ENCODE measurements at regions not wholly inside any gene's neighbourhood (a gene's known extent, or its start where the extent isn't known, plus 50 kb on each side); places are given as distances from the start of the nearest gene placed in this dataset.

DNA sequence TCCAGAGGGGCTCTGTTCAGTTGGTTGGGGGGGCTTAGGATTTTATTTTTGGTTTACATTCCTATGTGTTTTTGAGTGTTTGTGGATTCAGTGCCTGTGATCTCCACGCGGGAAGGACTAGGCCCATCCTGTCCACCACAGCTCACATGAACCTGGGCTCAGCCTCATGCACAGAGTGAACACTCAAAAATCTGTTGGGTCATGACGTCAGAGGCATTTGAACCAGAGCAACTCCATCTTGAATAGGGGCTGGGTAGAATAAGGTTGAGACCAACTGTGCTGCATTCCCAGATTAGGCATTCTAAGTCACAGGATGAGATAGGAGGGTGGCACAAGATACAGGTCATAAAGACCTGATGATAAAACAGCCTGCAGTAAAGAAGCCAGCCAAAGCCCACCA lies 133.3 kb downstream of the RAMP3 start:
- Histone ChIP-seq H3K4me1 (no peaks in the 10 kb centered on the region), H3K36me3 (no peaks in the 10 kb centered on the region), H3K9me3 (peaks cover 0 to 4% of the 10 kb centered on the region in 2 donors), H3K27ac (no peak overlapping the region), H3K4me3 (no peak overlapping the region), H3K27me3 (no peaks in the 10 kb centered on the region)
- TF ChIP-seq POLR2A (IDR thresholded peaks at IDR 0.05) (no peak), POLR2AphosphoS5 (IDR thresholded peaks at IDR 0.05) (no peak)
- TF ChIP-seq, protein P1, sequence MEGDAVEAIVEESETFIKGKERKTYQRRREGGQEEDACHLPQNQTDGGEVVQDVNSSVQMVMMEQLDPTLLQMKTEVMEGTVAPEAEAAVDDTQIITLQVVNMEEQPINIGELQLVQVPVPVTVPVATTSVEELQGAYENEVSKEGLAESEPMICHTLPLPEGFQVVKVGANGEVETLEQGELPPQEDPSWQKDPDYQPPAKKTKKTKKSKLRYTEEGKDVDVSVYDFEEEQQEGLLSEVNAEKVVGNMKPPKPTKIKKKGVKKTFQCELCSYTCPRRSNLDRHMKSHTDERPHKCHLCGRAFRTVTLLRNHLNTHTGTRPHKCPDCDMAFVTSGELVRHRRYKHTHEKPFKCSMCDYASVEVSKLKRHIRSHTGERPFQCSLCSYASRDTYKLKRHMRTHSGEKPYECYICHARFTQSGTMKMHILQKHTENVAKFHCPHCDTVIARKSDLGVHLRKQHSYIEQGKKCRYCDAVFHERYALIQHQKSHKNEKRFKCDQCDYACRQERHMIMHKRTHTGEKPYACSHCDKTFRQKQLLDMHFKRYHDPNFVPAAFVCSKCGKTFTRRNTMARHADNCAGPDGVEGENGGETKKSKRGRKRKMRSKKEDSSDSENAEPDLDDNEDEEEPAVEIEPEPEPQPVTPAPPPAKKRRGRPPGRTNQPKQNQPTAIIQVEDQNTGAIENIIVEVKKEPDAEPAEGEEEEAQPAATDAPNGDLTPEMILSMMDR (IDR thresholded peaks at IDR 0.05) = no peak
- intact Hi-C loops (cut with DNase I; ENCODE audit: low total_unique reads) = no loop called here
- DNase-seq (ENCODE audit: low spot score in 2 of 2) = no peak

DNA sequence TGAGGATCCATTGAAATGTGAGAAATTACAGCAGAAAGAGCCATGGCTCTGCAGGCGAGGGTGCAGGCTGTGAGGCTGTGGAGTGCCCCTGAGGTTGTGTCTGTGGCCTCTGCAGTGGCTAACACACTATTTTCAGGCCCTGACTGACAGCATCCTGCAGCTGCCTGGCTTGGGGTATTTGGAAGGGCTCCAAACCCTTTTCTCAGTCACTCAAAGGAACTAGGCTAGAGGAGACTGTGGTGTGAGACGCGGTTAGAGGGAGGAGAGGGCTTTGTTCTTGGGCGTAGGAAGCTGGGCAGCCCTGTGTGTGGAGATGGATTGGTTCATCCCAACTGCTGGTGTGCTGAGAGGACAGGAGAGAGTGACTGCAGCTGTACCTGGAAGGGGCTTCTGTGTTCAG lies 134.9 kb downstream of the RAMP3 start:
- no peak overlapping the region for H3K4me3 ChIP-seq
- H3K27me3 ChIP-seq = no peaks in the 10 kb centered on the region
- no peak overlapping the region for H3K27ac ChIP-seq
- no peaks in the 10 kb centered on the region for H3K4me1 ChIP-seq
- H3K9me3 ChIP-seq = peaks cover 0 to 4% of the 10 kb centered on the region in 2 donors
- no peaks in the 10 kb centered on the region for H3K36me3 ChIP-seq
- DNase-seq (ENCODE audit: low spot score in 2 of 2) = no peak
- TF ChIP-seq POLR2A (IDR thresholded peaks at IDR 0.05) = no peak
- TF ChIP-seq, protein P1 (IDR thresholded peaks at IDR 0.05) = no peak
- TF ChIP-seq POLR2AphosphoS5 (IDR thresholded peaks at IDR 0.05) = no peak
- intact Hi-C loops (cut with DNase I; ENCODE audit: low total_unique reads) = no loop called here

DNA sequence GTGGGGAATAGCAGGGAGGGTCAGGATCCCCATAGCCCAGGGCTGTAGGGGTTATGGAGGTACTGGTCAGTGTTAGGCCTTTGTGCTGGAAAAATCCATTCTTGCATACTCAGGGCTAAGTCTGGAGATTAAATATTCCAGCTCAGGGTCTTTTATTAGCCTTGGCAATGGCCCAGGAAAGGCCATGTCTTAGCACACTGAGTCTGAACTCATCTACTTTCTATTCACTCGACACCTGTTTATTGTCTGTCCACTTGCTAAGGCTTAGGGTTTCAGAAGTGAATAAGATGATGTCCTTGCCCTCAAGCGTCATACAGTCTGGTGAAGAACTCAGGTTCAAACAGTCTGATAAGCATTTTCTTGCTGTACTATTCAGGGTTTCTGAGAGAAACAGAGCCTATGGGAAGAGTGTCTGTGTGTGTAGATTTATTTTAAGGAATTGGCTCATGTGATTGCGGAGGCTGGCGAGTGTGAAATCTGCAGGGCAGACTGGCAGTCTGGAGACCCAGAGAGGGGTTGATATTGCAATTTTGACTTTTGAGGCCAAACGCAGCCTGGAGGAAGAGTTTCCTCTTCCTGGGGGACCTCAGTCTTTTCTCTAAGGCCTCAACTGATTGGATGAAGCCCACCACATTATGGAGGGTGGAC lies 135.8 kb downstream of the RAMP3 start:
- no peaks in the 10 kb centered on the region for H3K4me1 ChIP-seq
- no peak overlapping the region for H3K4me3 ChIP-seq
- no peak for DNase-seq (ENCODE audit: low spot score in 2 of 2)
- peaks cover 0 to 4% of the 10 kb centered on the region in 2 donors for H3K9me3 ChIP-seq
- H3K27me3 ChIP-seq = no peaks in the 10 kb centered on the region
- H3K36me3 ChIP-seq = no peaks in the 10 kb centered on the region
- intact Hi-C loops (cut with DNase I; ENCODE audit: low total_unique reads) = no loop called here
- H3K27ac ChIP-seq = no peak overlapping the region
- TF ChIP-seq, protein P1 (IDR thresholded peaks at IDR 0.05) = no peak
- TF ChIP-seq POLR2AphosphoS5 (IDR thresholded peaks at IDR 0.05) (no peak), POLR2A (IDR thresholded peaks at IDR 0.05) (no peak)

DNA sequence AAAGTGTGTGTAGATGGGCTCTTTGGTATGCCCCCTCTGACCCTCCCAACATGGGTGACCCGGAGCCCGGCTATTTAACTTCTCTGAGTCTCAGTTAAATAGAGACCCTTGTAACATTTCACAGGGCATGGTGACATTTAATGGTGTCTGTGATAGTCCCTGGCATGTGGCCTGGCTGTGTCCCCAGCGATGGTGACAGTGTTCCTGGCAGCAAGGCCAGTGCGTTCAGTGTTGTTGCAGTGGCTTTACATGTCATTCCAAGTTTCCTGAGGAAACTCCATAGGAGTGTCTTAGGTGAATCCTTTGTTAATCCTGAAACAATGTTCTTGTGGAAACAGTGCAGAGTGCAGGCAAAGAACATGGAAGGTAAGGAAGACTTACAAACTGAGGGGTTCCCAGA lies 137.0 kb downstream of the RAMP3 start:
- Histone ChIP-seq H3K36me3 (no peaks in the 10 kb centered on the region), H3K27me3 (no peaks in the 10 kb centered on the region), H3K4me3 (no peak overlapping the region), H3K27ac (no peak overlapping the region), H3K4me1 (no peaks in the 10 kb centered on the region), H3K9me3 (no peaks in the 10 kb centered on the region)
- intact Hi-C loops (cut with DNase I; ENCODE audit: low total_unique reads) = no loop called here
- TF ChIP-seq, protein P1 (IDR thresholded peaks at IDR 0.05) = no peak
- TF ChIP-seq POLR2AphosphoS5 (IDR thresholded peaks at IDR 0.05) (no peak), POLR2A (IDR thresholded peaks at IDR 0.05) (no peak)
- DNase-seq (ENCODE audit: low spot score in 2 of 2) = no peak

DNA sequence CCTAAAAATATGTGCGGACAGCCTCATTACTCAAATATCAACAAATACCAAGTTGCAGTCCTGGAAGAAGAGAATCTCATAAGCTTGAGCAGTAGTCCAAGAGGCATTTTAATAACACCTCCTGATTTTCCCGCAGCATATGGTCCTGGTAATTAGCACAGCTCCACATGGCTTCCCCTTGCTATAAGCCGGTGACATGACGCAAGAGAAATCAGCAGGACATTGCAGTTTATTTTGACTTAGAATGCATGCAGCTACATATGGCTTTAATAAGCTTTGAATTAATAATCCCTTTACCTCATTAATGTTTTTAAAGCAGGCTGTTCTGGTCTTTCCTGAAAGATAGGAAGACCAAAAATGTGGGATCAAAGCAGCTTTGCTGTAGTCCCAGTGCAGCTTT lies 137.6 kb downstream of the RAMP3 start:
- intact Hi-C loops (cut with DNase I; ENCODE audit: low total_unique reads) = no loop called here
- H3K4me1 ChIP-seq = no peaks in the 10 kb centered on the region
- H3K27me3 ChIP-seq = no peaks in the 10 kb centered on the region
- TF ChIP-seq POLR2A (IDR thresholded peaks at IDR 0.05) (no peak), POLR2AphosphoS5 (IDR thresholded peaks at IDR 0.05) (no peak)
- TF ChIP-seq, protein P1 (IDR thresholded peaks at IDR 0.05) = no peak
- H3K27ac ChIP-seq = no peak overlapping the region
- H3K36me3 ChIP-seq = no peaks in the 10 kb centered on the region
- no peak overlapping the region for H3K4me3 ChIP-seq
- H3K9me3 ChIP-seq = peaks cover 0 to under 1% of the 10 kb centered on the region in 2 donors
- DNase-seq (ENCODE audit: low spot score in 2 of 2) = no peak
